ENCODE measurements at regions not wholly inside any gene's neighbourhood (a gene's known extent, or its start where the extent isn't known, plus 50 kb on each side); places are given as distances from the start of the nearest gene placed in this dataset.

GRCh38 chr5:163571744-163572143 lies 66.3 kb downstream of the MAT2B start:
- no peak for TF ChIP-seq CTCF (IDR thresholded peaks at IDR 0.05)
- TF ChIP-seq POLR2A (IDR thresholded peaks at IDR 0.05): no peak
